NCI-H748 (cell line): ENCODE measurements at regions not wholly inside any gene's neighbourhood (a gene's known extent, or its start where the extent isn't known, plus 50 kb on each side); places are given as distances from the start of the nearest gene placed in this dataset.

Experiments used
- DNase-seq: peaks from one replicate; lab custom pipeline; 2025; ENCODE audit not compliant: unreplicated experiment; lab: John Stamatoyannopoulos, UW

DNA sequence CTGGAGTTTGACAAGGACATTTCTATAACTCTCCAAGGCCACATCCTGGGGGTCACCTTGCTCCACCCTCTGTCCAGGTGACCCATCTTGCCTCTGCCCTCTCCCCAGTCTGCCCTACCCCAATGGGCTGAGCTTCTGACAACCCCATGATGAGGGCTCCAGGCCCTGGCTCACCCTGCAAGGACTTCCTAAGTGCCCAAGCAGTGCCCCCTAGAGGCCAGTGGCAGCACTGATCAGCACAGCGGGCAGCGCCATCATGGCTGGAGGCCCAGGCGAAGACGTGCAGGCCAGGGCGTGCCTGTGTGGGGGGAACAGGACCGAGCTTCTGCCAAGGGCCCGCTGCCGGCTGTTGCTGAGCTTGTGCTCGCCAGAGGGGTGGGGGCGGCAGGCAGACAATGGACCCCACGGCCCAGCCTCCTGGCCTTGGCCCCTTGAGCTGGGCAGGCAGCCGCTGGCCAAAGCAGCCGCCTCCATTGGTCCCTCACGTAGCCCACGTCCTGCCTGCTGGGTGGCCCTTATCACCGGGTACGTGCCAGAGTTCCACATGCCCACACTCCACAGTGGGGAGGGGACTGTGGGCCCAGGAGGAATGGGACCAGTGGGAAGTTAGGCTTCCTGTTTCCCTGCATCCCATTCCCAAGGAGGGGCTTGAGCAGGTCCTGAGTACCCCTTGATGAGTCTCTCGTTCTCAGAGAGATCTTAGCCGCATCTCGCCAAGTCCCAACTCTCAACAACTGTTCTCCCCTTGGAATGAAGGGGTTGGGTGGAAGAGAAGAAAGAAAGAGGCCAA, 64.3 kb downstream of the MRPL14 start:
- no peak for DNase-seq

GRCh38 chr6:44062105-44062770, 65.0 kb downstream of the MRPL14 start:
- no peak for DNase-seq

GRCh38 chr6:44061375-44062104, 65.7 kb downstream of the MRPL14 start:
- no peak for DNase-seq

- DNase-seq = no peak
Observed at GRCh38 chr6:44060612-44061374, 66.5 kb downstream of the MRPL14 start.

- DNase-seq = no peak
Observed at GRCh38 chr6:44059359-44060346, 67.6 kb downstream of the MRPL14 start.

- DNase-seq = no peak
Observed at GRCh38 chr6:44058617-44059358, 68.5 kb downstream of the MRPL14 start.

DNA sequence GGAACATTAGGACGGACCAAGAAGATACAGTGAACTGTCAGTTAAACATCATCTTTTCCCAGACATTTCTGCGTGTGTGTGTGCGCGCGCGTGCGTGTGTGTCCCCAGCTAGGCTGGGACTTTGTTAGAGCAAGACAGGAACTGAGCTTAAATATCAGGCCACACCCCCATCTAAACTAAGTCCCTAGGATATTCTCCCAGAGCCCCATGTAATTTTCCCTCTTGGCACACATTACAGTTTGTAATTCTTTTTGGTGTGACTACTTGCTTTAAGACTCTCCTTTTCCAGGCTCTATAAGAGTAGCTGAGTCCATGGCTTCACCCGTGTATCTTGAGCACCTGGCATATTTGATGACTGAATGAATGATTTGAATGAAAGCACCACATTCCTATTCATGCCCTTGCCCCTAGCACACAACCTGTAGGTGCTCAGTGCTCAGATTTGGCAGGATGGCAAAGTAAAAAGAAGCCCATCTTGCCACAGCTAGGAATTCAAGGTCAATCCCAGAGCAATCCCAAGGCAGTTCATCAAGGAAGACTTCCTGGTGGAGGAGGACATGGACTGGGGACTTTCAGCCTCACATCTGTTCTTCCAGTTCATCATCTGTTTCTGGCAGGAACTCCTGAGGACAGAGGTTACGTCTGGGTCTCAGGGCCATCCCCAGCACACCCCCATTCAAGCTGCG, 69.2 kb downstream of the MRPL14 start:
- DNase-seq = no peak

DNA sequence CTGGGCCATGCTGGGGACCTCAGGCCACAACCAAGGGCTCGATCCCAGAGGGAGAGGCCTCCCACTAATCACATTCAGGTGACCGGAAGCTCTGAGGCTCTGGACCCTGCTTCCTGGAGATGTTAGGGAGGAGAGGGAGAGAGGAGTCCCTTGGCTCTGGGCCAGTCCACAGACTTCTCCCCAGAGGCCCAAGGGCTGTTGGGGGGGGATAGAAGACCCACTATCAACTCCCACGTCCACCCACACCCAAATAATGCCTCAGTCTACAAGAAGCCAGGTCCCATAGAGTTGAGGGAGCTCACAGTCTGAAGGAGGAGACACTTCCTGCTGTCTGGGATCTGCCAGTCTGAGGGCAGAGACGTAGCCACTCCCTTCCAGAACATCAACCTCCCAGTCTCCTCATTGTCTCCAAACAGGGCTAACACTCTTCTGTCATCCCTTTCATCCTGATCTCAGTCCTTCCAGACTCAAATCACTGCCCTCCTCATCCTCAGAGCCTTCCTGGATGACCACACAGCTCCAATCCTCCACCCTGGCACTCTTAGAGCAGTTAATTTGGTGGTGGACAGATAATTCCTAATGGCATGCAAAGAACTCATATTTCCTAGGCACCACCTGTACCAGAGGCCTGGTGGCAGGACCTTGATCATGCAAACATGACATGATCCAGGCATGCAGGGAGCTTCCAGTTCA, 69.9 kb downstream of the MRPL14 start:
- no peak for DNase-seq

DNA sequence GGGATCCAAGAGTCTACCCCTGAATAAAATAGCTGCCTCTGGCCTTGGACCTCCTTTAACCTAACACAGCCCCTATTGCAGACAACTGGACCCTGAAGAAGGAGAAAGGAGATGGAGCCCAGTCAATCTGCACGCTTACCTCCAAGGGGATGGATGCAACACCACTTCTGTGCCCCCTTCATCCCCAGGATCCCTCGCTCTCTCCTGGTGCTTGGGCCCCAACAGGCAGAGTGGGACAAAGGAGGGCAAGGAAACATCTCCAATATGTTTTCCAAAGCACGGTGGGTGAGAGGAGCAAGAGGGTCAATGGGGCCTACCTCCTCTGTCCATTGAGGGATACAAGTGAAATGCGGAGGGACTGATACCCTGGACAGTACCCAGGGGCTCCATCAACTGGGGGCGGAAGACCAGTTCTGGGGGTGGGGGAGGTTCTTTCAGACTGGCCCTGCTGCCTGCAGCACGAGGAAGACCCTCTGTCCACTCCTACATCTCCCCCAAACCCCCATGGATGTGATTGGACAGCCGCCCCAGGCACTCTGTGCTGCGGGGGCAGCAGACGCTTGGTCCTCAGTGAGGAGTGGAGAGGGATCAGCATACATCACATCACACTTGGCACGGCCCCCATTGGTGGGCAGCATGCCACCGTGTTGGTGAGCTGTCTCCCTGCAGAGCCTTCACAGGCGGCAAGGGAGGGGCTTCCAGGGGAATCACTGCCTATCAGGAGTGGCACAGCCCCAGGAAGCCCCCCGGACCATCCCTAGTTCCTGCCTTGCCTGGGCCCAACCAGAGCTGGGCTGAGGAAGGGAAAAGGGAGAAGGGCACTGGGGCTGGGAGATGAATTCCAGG, 70.6 kb downstream of the MRPL14 start:
- no peak for DNase-seq

- no peak for DNase-seq
Observed at GRCh38 chr6:44054721-44055559, 72.3 kb downstream of the MRPL14 start.

DNA sequence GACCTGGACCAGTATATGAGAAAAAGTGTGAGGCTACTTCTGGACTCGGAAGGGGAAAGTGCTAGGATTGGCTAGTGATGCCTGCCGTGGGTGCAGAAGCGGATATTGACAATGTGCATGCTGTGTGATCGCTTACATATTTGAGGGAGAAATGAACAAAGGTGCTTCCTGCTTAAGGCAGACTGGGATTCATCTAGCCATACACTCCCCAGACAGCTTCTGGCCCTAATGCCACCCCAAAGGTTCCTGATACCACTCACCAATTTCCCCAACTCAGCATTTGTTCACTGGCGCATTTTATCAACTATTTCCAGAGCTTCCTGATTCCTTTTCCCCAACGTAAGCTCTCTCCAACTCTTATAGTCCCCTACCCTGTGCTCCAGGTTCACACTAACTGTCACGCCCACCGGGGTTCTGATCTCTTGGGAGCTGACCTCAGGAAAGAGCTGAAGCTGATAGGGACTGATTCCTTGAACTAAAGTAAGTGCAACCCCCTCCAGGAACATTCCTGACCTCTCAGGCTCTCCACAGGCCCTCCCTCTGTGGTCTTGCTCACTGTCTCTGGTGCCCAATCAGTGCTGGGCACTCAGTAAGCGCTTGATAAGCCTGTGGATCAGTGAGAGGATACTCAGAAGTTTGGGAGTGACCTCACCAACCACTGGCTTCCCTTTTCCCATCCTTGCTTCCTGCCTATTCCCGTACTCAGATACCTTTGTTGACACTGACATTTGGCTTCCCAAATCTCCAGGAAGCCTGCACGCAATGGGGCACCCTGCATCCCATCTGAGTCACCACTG, 73.3 kb downstream of the MRPL14 start:
- no peak for DNase-seq

- DNase-seq = no peak
Observed at GRCh38 chr6:44053106-44053756, 74.0 kb downstream of the MRPL14 start.

- DNase-seq = no peak
Observed at GRCh38 chr6:44052419-44053023, 74.7 kb downstream of the MRPL14 start.

GRCh38 chr6:44051515-44051914, 75.7 kb downstream of the MRPL14 start:
- DNase-seq = no peak
